T-helper 1 cell treated with Interleukin-12 subunit alpha and Interleukin-12 subunit beta and Interleukin-4 antibody, amounts not matched to agents 30 μg/mL and 1 μg/mL, for 36 hours (primary cell): ENCODE measurements at regions not wholly inside any gene's neighbourhood (a gene's known extent, or its start where the extent isn't known, plus 50 kb on each side); places are given as distances from the start of the nearest gene placed in this dataset.
"Not testable (repeated sequence)": the region's sequence is repeated elsewhere in the genome, so short reads cannot be mapped to it uniquely, and the experiment has no call there.

ENCODE experiments used
- H3K27ac Mint-ChIP-seq: one replicate; pipeline ENCODE4 v1.8.0; 2021; ENCODE audit warnings: mild to moderate bottlenecking, mixed read lengths
- H3K27me3 Mint-ChIP-seq: one replicate; pipeline ENCODE4 v1.8.0; 2021; ENCODE audit warnings: low read depth, mixed read lengths
- H3K36me3 Mint-ChIP-seq: one replicate; pipeline ENCODE4 v1.8.0; 2021; ENCODE audit warnings: low read depth, mixed read lengths
- H3K4me1 Mint-ChIP-seq: one replicate; pipeline ENCODE4 v1.8.0; 2021; ENCODE audit warnings: low read depth, mixed read lengths
- H3K4me3 Mint-ChIP-seq: one replicate; pipeline ENCODE4 v1.8.0; 2021; ENCODE audit warnings: mild to moderate bottlenecking, moderate library complexity, mixed read lengths
- H3K9me3 Mint-ChIP-seq: one replicate; pipeline ENCODE4 v1.8.0; 2021; ENCODE audit warnings: mixed read lengths

- H3K9me3 Mint-ChIP-seq, H3K4me1 Mint-ChIP-seq, H3K36me3 Mint-ChIP-seq, H3K27me3 Mint-ChIP-seq, H3K27ac Mint-ChIP-seq, H3K4me3 Mint-ChIP-seq: not testable (repeated sequence)
Observed at GRCh38 chr15:81716468-81716867, 329.4 kb downstream of the MEX3B start.

- Mint-ChIP-seq H3K36me3 (no peaks in the 10 kb centered on the region), H3K27ac (no peak overlapping the region), H3K4me3 (no peak overlapping the region), H3K27me3 (no peaks in the 10 kb centered on the region), H3K4me1 (no peaks in the 10 kb centered on the region), H3K9me3 (no peaks in the 10 kb centered on the region)
Observed at GRCh38 chr15:81710328-81710727, 335.5 kb downstream of the MEX3B start.

- H3K36me3 Mint-ChIP-seq, H3K27ac Mint-ChIP-seq, H3K9me3 Mint-ChIP-seq, H3K4me3 Mint-ChIP-seq, H3K27me3 Mint-ChIP-seq, H3K4me1 Mint-ChIP-seq: not testable (repeated sequence)
Observed at GRCh38 chr15:81706816-81707346, 332.9 kb upstream of the TMC3 start.

GRCh38 chr15:81705727-81706126 is 331.7 kb upstream of the TMC3 start:
- H3K4me3 Mint-ChIP-seq, H3K27ac Mint-ChIP-seq, H3K27me3 Mint-ChIP-seq, H3K36me3 Mint-ChIP-seq, H3K4me1 Mint-ChIP-seq, H3K9me3 Mint-ChIP-seq: not testable (repeated sequence)

- Mint-ChIP-seq H3K4me1 (no peaks in the 10 kb centered on the region), H3K36me3 (no peaks in the 10 kb centered on the region), H3K27me3 (no peaks in the 10 kb centered on the region), H3K27ac (no peak overlapping the region), H3K9me3 (peaks cover 4% of the 10 kb centered on the region), H3K4me3 (no peak overlapping the region)
Observed at GRCh38 chr15:81686021-81686420, 312.0 kb upstream of the TMC3 start.

GRCh38 chr15:81685237-81685636 is 311.2 kb upstream of the TMC3 start:
- no peak overlapping the region for H3K27ac Mint-ChIP-seq
- H3K27me3 Mint-ChIP-seq: no peaks in the 10 kb centered on the region
- no peak overlapping the region for H3K4me3 Mint-ChIP-seq
- no peaks in the 10 kb centered on the region for H3K36me3 Mint-ChIP-seq
- H3K9me3 Mint-ChIP-seq: peaks cover 4% of the 10 kb centered on the region
- H3K4me1 Mint-ChIP-seq: no peaks in the 10 kb centered on the region

- H3K27me3 Mint-ChIP-seq: no peaks in the 10 kb centered on the region
- H3K4me1 Mint-ChIP-seq: no peaks in the 10 kb centered on the region
- H3K9me3 Mint-ChIP-seq: no peaks in the 10 kb centered on the region
- H3K4me3 Mint-ChIP-seq: no peak overlapping the region
- no peaks in the 10 kb centered on the region for H3K36me3 Mint-ChIP-seq
- H3K27ac Mint-ChIP-seq: no peak overlapping the region
Observed at GRCh38 chr15:81680829-81681228, 306.8 kb upstream of the TMC3 start.

- Mint-ChIP-seq H3K9me3 (no peaks in the 10 kb centered on the region), H3K4me1 (no peaks in the 10 kb centered on the region), H3K27ac (no peak overlapping the region), H3K4me3 (no peak overlapping the region), H3K27me3 (no peaks in the 10 kb centered on the region), H3K36me3 (no peaks in the 10 kb centered on the region)
Observed at GRCh38 chr15:81666839-81667238, 292.8 kb upstream of the TMC3 start.

GRCh38 chr15:81660976-81661375 is 287.0 kb upstream of the TMC3 start:
- Mint-ChIP-seq H3K4me3 (no peak overlapping the region), H3K9me3 (peaks cover 4% of the 10 kb centered on the region), H3K4me1 (no peaks in the 10 kb centered on the region), H3K36me3 (no peaks in the 10 kb centered on the region), H3K27ac (no peak overlapping the region), H3K27me3 (no peaks in the 10 kb centered on the region)

GRCh38 chr15:81653259-81653658 is 279.2 kb upstream of the TMC3 start:
- H3K4me1 Mint-ChIP-seq: no peaks in the 10 kb centered on the region
- no peaks in the 10 kb centered on the region for H3K27me3 Mint-ChIP-seq
- no peak overlapping the region for H3K27ac Mint-ChIP-seq
- no peaks in the 10 kb centered on the region for H3K36me3 Mint-ChIP-seq
- H3K4me3 Mint-ChIP-seq: no peak overlapping the region
- H3K9me3 Mint-ChIP-seq: peaks cover 17% of the 10 kb centered on the region

- H3K4me1 Mint-ChIP-seq: no peaks in the 10 kb centered on the region
- H3K36me3 Mint-ChIP-seq: no peaks in the 10 kb centered on the region
- no peaks in the 10 kb centered on the region for H3K9me3 Mint-ChIP-seq
- no peak overlapping the region for H3K4me3 Mint-ChIP-seq
- H3K27me3 Mint-ChIP-seq: no peaks in the 10 kb centered on the region
- H3K27ac Mint-ChIP-seq: no peak overlapping the region
Observed at GRCh38 chr15:81645470-81645869, 271.5 kb upstream of the TMC3 start.

GRCh38 chr15:81643771-81644170 is 269.8 kb upstream of the TMC3 start:
- H3K27me3 Mint-ChIP-seq: no peaks in the 10 kb centered on the region
- H3K9me3 Mint-ChIP-seq: no peaks in the 10 kb centered on the region
- no peak overlapping the region for H3K4me3 Mint-ChIP-seq
- H3K36me3 Mint-ChIP-seq: no peaks in the 10 kb centered on the region
- no peak overlapping the region for H3K27ac Mint-ChIP-seq
- no peaks in the 10 kb centered on the region for H3K4me1 Mint-ChIP-seq

GRCh38 chr15:81642451-81642990 is 268.5 kb upstream of the TMC3 start:
- Mint-ChIP-seq H3K27me3 (no peaks in the 10 kb centered on the region), H3K27ac (no peak overlapping the region), H3K36me3 (no peaks in the 10 kb centered on the region), H3K4me1 (no peaks in the 10 kb centered on the region), H3K9me3 (no peaks in the 10 kb centered on the region), H3K4me3 (no peak overlapping the region)

GRCh38 chr15:81636064-81636463 is 262.1 kb upstream of the TMC3 start:
- H3K4me3 Mint-ChIP-seq, H3K36me3 Mint-ChIP-seq, H3K27me3 Mint-ChIP-seq, H3K4me1 Mint-ChIP-seq, H3K9me3 Mint-ChIP-seq, H3K27ac Mint-ChIP-seq: not testable (repeated sequence)

- Mint-ChIP-seq H3K36me3 (no peaks in the 10 kb centered on the region), H3K4me3 (no peak overlapping the region), H3K4me1 (no peaks in the 10 kb centered on the region), H3K9me3 (no peaks in the 10 kb centered on the region), H3K27ac (no peak overlapping the region), H3K27me3 (no peaks in the 10 kb centered on the region)
Observed at GRCh38 chr15:81633889-81634288, 259.9 kb upstream of the TMC3 start.

GRCh38 chr15:81625896-81626295 is 251.9 kb upstream of the TMC3 start:
- Mint-ChIP-seq H3K27me3 (no peaks in the 10 kb centered on the region), H3K9me3 (no peaks in the 10 kb centered on the region), H3K4me3 (no peak overlapping the region), H3K36me3 (no peaks in the 10 kb centered on the region), H3K4me1 (no peaks in the 10 kb centered on the region), H3K27ac (no peak overlapping the region)
